ENCODE measurements at regions not wholly inside any gene's neighbourhood (a gene's known extent, or its start where the extent isn't known, plus 50 kb on each side); places are given as distances from the start of the nearest gene placed in this dataset.

DNA sequence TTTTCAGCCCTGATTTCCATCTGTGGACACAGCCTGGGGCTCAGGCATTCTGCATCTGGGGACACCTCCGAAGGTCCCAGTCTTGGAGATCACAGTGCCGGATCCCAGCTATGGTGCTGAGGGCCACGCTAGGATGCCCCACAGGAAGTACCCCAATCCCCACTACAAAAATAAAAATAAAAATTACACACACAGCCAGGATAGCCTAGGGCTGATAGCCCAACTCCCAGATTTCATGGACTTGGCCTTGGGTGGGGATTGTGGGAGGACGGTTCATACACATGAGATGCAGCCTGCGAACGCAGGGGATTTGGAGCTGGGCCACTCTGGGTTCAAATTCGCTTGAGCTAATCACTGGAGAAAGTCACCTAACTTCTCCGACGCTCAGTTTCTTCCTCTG is 237.7 kb downstream of the BUD13 start:
- TF ChIP-seq, protein P1, sequence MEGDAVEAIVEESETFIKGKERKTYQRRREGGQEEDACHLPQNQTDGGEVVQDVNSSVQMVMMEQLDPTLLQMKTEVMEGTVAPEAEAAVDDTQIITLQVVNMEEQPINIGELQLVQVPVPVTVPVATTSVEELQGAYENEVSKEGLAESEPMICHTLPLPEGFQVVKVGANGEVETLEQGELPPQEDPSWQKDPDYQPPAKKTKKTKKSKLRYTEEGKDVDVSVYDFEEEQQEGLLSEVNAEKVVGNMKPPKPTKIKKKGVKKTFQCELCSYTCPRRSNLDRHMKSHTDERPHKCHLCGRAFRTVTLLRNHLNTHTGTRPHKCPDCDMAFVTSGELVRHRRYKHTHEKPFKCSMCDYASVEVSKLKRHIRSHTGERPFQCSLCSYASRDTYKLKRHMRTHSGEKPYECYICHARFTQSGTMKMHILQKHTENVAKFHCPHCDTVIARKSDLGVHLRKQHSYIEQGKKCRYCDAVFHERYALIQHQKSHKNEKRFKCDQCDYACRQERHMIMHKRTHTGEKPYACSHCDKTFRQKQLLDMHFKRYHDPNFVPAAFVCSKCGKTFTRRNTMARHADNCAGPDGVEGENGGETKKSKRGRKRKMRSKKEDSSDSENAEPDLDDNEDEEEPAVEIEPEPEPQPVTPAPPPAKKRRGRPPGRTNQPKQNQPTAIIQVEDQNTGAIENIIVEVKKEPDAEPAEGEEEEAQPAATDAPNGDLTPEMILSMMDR (conservative IDR thresholded peaks at IDR 0.05; ENCODE audit: control insufficient read depth, insufficient read depth, low read depth, low read length), result no peak
- no peak overlapping the region for H3K4me3 ChIP-seq (ENCODE audit: control insufficient read depth, low read depth, low read length)
- DNase-seq (ENCODE audit: low read depth), result no peak

DNA sequence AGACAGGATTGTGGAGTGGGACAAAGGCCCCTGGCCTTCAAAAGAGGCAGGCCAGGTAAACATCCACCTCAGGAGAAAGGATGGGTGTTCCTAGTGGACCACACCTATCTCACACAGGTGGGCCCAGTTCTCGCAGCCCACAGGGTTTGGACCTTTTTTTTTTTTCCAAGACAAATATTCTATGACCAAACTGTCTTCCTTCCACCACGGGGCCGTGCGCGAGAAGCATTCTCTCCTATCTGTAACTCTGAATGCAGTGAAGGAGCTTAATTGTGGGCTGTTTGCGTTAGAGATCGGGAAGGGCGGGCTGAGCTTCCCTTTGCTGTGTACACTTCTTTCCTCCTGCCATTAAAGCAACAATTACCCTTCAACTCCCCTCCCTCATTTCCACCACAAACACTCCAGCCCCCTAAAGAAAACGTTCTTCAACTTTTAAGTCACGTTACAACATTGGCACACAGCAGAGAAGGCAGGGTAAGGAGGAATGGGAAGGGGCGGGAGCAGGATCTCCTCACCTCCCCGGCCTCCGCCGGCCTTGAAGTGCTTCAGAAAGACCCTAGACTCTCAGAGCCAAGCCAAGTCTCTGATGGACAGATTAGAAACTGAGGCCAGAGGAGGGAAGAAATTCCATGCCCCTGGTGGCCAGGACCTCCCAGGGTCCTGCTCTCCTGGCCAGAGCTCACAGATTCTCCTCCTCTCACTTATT is 238.4 kb downstream of the BUD13 start:
- no peak overlapping the region for H3K4me3 ChIP-seq (ENCODE audit: control insufficient read depth, low read depth, low read length)
- TF ChIP-seq, protein P1 (conservative IDR thresholded peaks at IDR 0.05; ENCODE audit: control insufficient read depth, insufficient read depth, low read depth, low read length), result no peak
- DNase-seq (ENCODE audit: low read depth), result no peak

DNA sequence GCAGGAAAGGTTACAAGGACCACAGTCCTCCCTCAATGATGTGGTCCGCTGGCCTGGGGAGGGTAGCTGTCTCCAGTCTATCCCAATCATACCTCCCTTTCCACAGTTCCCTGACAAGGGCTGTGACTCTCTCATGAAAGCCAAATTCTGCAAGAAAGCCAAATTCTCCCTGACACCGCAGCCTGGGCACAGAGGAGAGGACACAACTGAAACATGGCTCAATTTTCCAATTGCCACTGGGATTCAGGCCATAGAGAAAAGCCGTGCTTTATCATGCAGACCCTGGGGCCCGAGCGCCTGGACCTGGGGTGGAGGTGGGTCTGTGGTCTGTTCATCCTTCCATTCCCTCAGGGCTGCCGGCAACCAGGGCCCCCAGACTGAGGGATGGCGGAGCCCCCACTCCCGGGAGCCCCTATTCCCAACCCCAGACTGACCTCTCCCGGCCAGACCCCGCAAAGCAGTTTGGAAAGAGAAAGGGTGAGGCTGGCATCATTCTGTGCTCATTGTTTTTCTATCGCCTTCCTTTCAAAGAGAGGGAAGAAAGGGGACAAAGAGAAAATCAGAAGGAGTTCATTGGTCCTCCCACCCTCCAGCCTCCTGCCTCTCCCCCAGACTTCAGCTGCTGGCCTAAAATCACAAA is 239.5 kb downstream of the BUD13 start:
- TF ChIP-seq, protein P1 (conservative IDR thresholded peaks at IDR 0.05; ENCODE audit: control insufficient read depth, insufficient read depth, low read depth, low read length), result no peak
- no peak for DNase-seq (ENCODE audit: low read depth)
- H3K4me3 ChIP-seq (ENCODE audit: control insufficient read depth, low read depth, low read length), result no peak overlapping the region

DNA sequence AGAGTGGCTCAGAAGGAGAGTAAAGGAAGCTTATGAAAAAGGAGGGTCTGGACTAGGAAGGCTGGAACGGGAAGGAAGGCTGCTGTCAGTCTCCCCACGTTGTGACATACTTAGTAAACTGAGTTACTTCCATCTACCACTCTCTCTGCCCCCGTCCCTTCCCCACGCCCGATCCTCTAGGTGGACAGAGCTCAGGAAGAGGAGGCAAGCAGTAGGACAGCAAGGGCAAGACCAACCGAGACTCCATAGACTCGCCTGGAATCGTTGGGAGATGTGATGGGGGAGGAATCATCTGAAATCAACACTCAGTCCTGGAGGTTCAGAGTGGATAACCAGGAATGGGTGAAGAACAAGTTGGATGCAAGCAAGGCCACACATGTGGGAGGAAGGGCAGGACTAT is 240.7 kb downstream of the BUD13 start:
- no peak overlapping the region for H3K4me3 ChIP-seq (ENCODE audit: control insufficient read depth, low read depth, low read length)
- TF ChIP-seq, protein P1 (conservative IDR thresholded peaks at IDR 0.05; ENCODE audit: control insufficient read depth, insufficient read depth, low read depth, low read length), result no peak
- DNase-seq (ENCODE audit: low read depth), result no peak

DNA sequence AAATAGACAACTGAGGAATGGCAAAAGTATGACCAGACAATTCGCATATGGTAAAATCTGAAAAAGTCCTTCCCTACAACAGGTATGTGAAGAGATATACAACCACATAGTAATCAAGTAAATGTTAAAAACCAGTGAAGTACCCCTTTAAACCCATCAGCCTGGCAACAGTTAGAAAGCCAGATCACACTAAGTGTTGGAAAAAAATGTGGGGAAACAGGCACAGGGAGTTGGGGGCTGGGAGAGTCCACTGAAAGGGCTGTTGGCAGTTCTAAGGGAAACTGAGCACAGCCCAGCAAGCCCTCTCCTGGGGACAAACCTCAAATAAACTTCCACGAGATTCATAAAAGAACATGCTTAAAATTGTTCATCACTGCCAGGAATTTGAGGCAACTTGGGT is 242.1 kb downstream of the BUD13 start:
- no peak for DNase-seq (ENCODE audit: low read depth)
- H3K4me3 ChIP-seq (ENCODE audit: control insufficient read depth, low read depth, low read length), result no peak overlapping the region
- TF ChIP-seq, protein P1 (conservative IDR thresholded peaks at IDR 0.05; ENCODE audit: control insufficient read depth, insufficient read depth, low read depth, low read length), result no peak

DNA sequence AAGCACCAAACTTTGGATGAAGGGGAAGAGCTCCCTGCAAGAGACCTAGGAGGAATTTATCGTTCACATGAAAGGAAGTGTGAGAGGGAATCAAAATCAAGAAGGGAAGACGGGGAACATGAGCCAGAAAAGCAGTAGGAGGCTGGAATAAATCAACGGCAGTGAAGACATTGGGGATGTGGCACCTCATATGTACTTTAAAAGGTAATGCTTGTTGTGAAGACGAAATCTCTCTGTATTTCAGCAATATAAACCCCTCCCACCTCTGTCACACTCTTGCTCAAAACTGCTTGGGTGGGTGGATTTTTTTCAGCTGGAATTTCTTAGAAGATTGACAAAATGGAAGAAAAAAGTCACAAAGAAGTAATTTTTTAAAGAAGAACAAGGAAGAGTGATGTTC is 243.5 kb downstream of the BUD13 start:
- TF ChIP-seq, protein P1 (conservative IDR thresholded peaks at IDR 0.05; ENCODE audit: control insufficient read depth, insufficient read depth, low read depth, low read length), result no peak
- DNase-seq (ENCODE audit: low read depth), result no peak
- no peak overlapping the region for H3K4me3 ChIP-seq (ENCODE audit: control insufficient read depth, low read depth, low read length)

Data from fibroblast of mammary gland (primary cell).